RWPE2 (cell line): ENCODE measurements at regions not wholly inside any gene's neighbourhood (a gene's known extent, or its start where the extent isn't known, plus 50 kb on each side); places are given as distances from the start of the nearest gene placed in this dataset.

Experiments used
- ATAC-seq: fragments of 200-7000 bp; cut with Tn5 transposase; 3 replicates; pipeline ENCODE4 v1.9.1; 2021; ENCODE audit warnings: low read depth
- DNase-seq: peaks from one replicate; pipeline ENCODE4 v3.0.0-alpha.2; 2020; ENCODE audit warnings: low spot score
- H3K27ac ChIP-seq: fragments of 450-650 bp; 2 replicates; pipeline ENCODE4 v1.5.1; 2017; ENCODE audit warnings: mild to moderate bottlenecking; ENCODE audit not compliant: poor library complexity, severe bottlenecking
- H3K27me3 ChIP-seq: fragments of 250-450 bp; sonication (Bioruptor Pico); 2 replicates; pipeline ENCODE4 v1.5.1; 2021; ENCODE audit warnings: mild to moderate bottlenecking, moderate library complexity; ENCODE audit not compliant: insufficient read depth, poor library complexity, severe bottlenecking
- H3K36me3 ChIP-seq: fragments of 250-450 bp; sonication (Bioruptor Pico); 2 replicates; pipeline ENCODE4 v1.5.1; 2020; ENCODE audit warnings: low read depth, mild to moderate bottlenecking, moderate library complexity
- H3K4me1 ChIP-seq: fragments of 250-450 bp; sonication (Bioruptor Pico); 2 replicates; pipeline ENCODE4 v1.5.1; 2021; ENCODE audit warnings: mild to moderate bottlenecking, moderate library complexity; ENCODE audit not compliant: insufficient read depth, poor library complexity, severe bottlenecking
- H3K4me3 ChIP-seq: fragments of 250-450 bp; sonication (Bioruptor Pico); 2 replicates; pipeline ENCODE4 v1.5.1; 2021; ENCODE audit warnings: mild to moderate bottlenecking, moderate library complexity; ENCODE audit not compliant: severe bottlenecking
- H3K9me3 ChIP-seq: fragments of 250-450 bp; sonication (Bioruptor Pico); 2 replicates; pipeline ENCODE4 v1.5.1; 2021; ENCODE audit warnings: mild to moderate bottlenecking, moderate library complexity; ENCODE audit not compliant: severe bottlenecking
- TF ChIP-seq, protein P1 (sequence below): fragments of 450-650 bp; IDR thresholded peaks from one replicate; pipeline ENCODE4 v1.5.1; 2017; ENCODE audit warnings: mild to moderate bottlenecking, moderate library complexity; ENCODE audit not compliant: poor library complexity, severe bottlenecking

DNA sequence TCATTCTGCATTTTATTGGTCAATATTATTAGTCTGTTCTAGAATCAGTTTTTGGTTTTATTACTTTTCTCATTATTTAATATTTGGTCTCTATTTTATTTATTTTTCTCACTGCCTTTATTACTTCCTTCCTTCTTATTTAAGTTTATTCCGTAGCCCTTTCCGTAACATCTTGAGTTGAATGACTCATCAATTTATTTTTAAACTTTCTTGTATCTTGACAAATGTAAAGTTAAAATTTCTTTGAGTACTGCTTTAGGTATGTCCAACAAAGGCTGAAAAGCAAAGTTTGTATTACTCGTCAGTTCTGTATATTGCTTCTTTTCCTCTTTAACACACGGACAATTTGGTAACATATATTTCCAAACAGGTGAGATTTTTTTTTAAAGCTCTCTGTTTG is 192.0 kb downstream of the CD109 start:
- DNase-seq (no peak), ATAC-seq (no peak)
- no peaks in the 10 kb centered on the region for H3K27me3 ChIP-seq
- H3K4me1 ChIP-seq: no peaks in the 10 kb centered on the region
- TF ChIP-seq, protein P1, sequence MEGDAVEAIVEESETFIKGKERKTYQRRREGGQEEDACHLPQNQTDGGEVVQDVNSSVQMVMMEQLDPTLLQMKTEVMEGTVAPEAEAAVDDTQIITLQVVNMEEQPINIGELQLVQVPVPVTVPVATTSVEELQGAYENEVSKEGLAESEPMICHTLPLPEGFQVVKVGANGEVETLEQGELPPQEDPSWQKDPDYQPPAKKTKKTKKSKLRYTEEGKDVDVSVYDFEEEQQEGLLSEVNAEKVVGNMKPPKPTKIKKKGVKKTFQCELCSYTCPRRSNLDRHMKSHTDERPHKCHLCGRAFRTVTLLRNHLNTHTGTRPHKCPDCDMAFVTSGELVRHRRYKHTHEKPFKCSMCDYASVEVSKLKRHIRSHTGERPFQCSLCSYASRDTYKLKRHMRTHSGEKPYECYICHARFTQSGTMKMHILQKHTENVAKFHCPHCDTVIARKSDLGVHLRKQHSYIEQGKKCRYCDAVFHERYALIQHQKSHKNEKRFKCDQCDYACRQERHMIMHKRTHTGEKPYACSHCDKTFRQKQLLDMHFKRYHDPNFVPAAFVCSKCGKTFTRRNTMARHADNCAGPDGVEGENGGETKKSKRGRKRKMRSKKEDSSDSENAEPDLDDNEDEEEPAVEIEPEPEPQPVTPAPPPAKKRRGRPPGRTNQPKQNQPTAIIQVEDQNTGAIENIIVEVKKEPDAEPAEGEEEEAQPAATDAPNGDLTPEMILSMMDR: no peak
- H3K27ac ChIP-seq: no peak overlapping the region
- H3K9me3 ChIP-seq: no peaks in the 10 kb centered on the region
- H3K36me3 ChIP-seq: no peaks in the 10 kb centered on the region
- no peak overlapping the region for H3K4me3 ChIP-seq

DNA sequence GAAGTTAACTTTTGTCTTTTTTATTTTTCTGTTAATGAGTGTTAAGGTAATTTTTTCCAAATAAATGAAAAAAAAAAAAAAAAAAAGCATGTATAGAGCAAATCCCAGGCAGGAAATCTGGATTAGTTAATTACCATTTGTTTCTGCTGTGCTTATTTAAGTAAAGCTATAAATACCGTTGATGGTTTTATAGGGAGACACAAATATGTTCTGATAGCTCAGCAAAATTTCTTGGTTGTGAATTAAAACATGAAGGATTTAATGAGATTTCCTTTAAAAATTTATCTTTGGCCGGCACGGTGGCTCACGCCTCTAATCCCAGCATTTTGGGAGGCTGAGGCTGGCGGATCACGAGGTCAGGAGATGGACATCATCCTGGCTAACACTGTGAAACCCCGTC is 189.4 kb downstream of the CD109 start:
- ATAC-seq (no peak), DNase-seq (no peak)
- H3K36me3 ChIP-seq: no peaks in the 10 kb centered on the region
- H3K4me3 ChIP-seq: no peak overlapping the region
- no peaks in the 10 kb centered on the region for H3K27me3 ChIP-seq
- H3K4me1 ChIP-seq: no peaks in the 10 kb centered on the region
- H3K9me3 ChIP-seq: no peaks in the 10 kb centered on the region
- no peak overlapping the region for H3K27ac ChIP-seq
- TF ChIP-seq, protein P1: no peak

DNA sequence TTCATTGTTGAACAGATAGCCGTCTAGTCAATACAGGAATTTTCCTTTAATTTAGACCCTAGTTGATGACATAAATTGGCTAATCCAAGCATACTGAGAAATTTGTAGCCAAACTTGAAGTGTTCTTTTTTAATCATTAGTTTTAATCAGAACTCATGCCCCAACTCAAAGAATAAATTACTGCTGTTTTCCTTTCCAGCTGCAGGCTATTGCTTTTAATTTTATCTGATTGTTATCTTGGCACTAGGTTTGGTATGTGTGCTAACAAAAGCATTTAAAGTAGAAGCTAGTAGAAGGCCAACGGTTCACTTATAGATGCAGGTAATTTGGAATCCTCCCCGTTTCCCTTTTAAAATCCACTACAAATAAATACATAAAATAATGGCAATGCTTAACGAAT is 188.5 kb downstream of the CD109 start:
- ATAC-seq (no peak), DNase-seq (no peak)
- TF ChIP-seq, protein P1: no peak
- H3K27me3 ChIP-seq: no peaks in the 10 kb centered on the region
- no peak overlapping the region for H3K27ac ChIP-seq
- H3K36me3 ChIP-seq: no peaks in the 10 kb centered on the region
- no peaks in the 10 kb centered on the region for H3K4me1 ChIP-seq
- no peak overlapping the region for H3K4me3 ChIP-seq
- H3K9me3 ChIP-seq: no peaks in the 10 kb centered on the region

DNA sequence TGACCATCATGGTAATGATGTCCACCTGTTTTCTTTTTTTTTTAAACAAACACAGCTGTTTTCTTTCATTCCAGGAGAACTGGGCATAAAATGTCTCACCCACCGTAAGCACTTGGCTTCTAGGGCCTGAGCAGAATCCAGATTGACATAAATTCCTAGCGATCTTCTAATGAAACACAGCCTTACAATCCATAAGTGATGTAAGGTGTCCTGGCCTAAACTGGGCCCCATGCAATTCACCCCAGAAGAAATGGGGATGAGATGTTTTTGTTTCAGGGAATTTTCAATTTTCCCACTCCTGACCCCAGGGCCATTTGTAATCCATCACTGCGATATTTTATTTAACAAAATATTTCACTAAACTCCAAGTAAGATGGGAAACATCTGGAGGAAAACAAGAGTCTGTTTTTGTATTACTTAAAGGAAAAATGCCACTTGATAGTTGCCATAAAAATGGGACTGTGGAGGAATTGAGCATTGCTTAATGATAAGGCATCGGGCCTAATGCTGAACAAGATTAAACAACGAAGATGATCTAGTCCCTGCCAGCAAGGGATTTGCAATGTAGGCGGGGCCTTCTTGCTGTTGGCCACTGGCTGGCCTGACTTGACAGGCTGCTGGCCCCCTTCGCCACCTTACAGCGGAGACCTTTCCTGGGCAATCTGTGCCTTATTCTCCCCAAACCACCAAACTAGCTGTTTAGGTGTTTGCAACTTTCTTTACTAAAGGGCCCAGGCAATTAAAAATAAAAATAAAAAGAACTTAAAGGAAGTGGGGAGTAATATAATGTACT is 183.7 kb downstream of the CD109 start:
- no peak for DNase-seq
- TF ChIP-seq, protein P1: no peak

DNA sequence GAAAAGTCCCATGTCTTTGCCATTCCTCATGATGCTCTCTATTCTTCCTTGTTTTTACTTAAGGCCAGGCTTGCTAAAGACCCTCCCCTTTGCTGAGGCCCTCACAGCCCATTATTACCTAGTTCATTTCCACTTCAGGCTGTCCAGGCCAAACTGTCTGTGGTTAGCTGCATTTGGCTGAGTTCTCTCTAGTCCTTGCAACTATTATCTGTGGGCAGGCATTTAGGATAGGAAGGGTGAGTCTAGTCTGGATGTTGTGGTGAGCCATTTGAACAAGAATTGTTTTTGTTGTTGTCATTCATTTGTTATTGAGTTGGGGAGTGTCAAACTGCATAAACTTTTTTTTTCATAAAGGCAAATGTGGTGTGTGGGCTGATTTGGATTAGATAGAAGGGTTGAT is 182.4 kb downstream of the CD109 start:
- ATAC-seq: no peak
- Histone ChIP-seq H3K4me1 (no peaks in the 10 kb centered on the region), H3K4me3 (no peak overlapping the region), H3K27me3 (no peaks in the 10 kb centered on the region), H3K36me3 (no peaks in the 10 kb centered on the region), H3K9me3 (no peaks in the 10 kb centered on the region), H3K27ac (no peak overlapping the region)
- no peak for DNase-seq
- TF ChIP-seq, protein P1: no peak

More for the DNA sequence above, 183.7 kb downstream of the CD109 start:
- no peaks in the 10 kb centered on the region for H3K27me3 ChIP-seq
- H3K4me3 ChIP-seq: no peak overlapping the region
- no peaks in the 10 kb centered on the region for H3K4me1 ChIP-seq
- H3K9me3 ChIP-seq: no peaks in the 10 kb centered on the region
- ATAC-seq: no peak
- H3K27ac ChIP-seq: no peak overlapping the region
- no peaks in the 10 kb centered on the region for H3K36me3 ChIP-seq
